ENCODE measurements at regions not wholly inside any gene's neighbourhood (a gene's known extent, or its start where the extent isn't known, plus 50 kb on each side); places are given as distances from the start of the nearest gene placed in this dataset.

- TF ChIP-seq CTCF (IDR thresholded peaks at IDR 0.05; ENCODE audit: extremely low read depth in 1 of 2, insufficient read depth in 1 of 2, low read depth in 1 of 2, low read length in 2 of 2) (no peak), POLR2AphosphoS5 (IDR thresholded peaks at IDR 0.05; ENCODE audit: insufficient read depth, low read depth, low read length) (no peak), GATA2 (IDR thresholded peaks at IDR 0.05; ENCODE audit: insufficient read depth, insufficient read length, low read depth, low read length) (no peak)
These were observed 253.5 kb downstream of the SPTSSA start for GRCh38 chr14:34208532-34208931.

All from endothelial cell of umbilical vein (primary cell).